Spinal cord (tissue), 9 donors: ENCODE measurements at regions not wholly inside any gene's neighbourhood (a gene's known extent, or its start where the extent isn't known, plus 50 kb on each side); places are given as distances from the start of the nearest gene placed in this dataset.

Source experiments
- DNase-seq, 6 donors: peaks; one replicate each; pipeline versions ENCODE4 v3.0.0 to v3.0.0-alpha.2; 2013 to 2015; ENCODE audit warnings: low spot score in 6 of 6, low read depth in 4 of 6
- H3K27ac ChIP-seq: one replicate; pipeline ENCODE4 v1.5.1; 2013; ENCODE audit warnings: low read depth, low read length, control low read depth
- H3K27me3 ChIP-seq: one replicate; pipeline ENCODE4 v1.6.1; 2013; ENCODE audit warnings: low read length; ENCODE audit not compliant: control insufficient read depth, insufficient read depth
- H3K36me3 ChIP-seq: one replicate; pipeline ENCODE4 v1.6.1; 2013; ENCODE audit warnings: low read length; ENCODE audit not compliant: control insufficient read depth, insufficient read depth
- H3K4me1 ChIP-seq: one replicate; pipeline ENCODE4 v1.6.1; 2013; ENCODE audit warnings: low read length; ENCODE audit not compliant: control insufficient read depth, insufficient read depth
- H3K4me3 ChIP-seq: one replicate; pipeline ENCODE4 v1.5.1; 2013; ENCODE audit warnings: low read depth, low read length, control low read depth
- H3K9me3 ChIP-seq: one replicate; pipeline ENCODE4 v1.6.1; 2013; ENCODE audit warnings: low read length; ENCODE audit not compliant: control insufficient read depth, insufficient read depth
- WGBS: methylation state at CpG from one replicate; pipeline ENCODE4 v1.1.5; 2013; ENCODE audit warnings: missing lambda C conversion rate; ENCODE audit not compliant: insufficient coverage; 5-methylcytosine and 5-hydroxymethylcytosine counted together
- donor health status: healthy.

DNA sequence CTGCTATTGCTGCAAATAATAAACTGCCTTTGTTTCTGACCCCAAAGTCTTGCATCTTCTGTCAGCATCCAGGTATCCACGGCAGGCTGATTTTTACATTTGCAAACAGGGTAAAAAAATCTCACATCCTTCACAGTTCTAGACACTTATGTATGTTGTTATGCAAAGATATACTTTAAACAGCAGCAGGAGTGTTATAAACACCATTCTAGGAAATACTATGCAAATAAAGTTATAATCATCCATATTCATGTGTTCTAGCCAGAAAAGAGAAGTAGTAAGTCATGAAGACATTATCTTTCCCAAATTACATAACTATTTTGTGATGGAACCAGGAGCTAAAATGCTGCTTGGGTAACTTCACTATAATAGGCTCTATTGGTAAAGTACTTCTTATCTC is 534.2 kb downstream of the LTN1 start:
- Histone ChIP-seq H3K9me3 (no peaks in the 10 kb centered on the region), H3K27ac (no peak overlapping the region), H3K4me1 (no peaks in the 10 kb centered on the region), H3K36me3 (no peaks in the 10 kb centered on the region), H3K4me3 (no peak overlapping the region), H3K27me3 (no peaks in the 10 kb centered on the region)
- no peak for DNase-seq
- no CpG with 5 or more reads among the region's 1 CpG for WGBS

DNA sequence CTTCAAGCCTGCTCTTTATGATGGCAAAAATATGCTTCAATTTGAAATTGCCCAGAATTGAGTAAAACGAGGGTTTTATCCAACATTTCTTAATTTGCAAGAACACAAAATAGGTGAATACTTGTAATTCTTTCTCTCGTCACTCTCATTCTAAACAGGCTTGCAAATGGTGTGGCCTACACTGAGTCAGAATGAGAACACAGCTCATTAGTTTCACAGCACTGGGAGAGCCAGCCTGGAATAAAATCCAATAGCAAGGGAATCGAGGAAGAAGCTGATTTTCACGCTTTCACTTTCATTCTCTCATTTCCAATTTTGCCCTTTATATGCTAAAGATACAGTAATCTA is 537.5 kb downstream of the LTN1 start:
- Histone ChIP-seq H3K36me3 (no peaks in the 10 kb centered on the region), H3K4me3 (no peak overlapping the region), H3K4me1 (no peaks in the 10 kb centered on the region), H3K9me3 (no peaks in the 10 kb centered on the region), H3K27me3 (no peaks in the 10 kb centered on the region), H3K27ac (no peak overlapping the region)
- peak in 2 of 6 donors; percentile 47 to 59 for DNase-seq
- WGBS, result 53% methylated on average over 2 of the region's 4 CpGs

GRCh38 chr21:28454564-28455252 is 538.0 kb downstream of the LTN1 start:
- Histone ChIP-seq H3K36me3 (no peaks in the 10 kb centered on the region), H3K9me3 (no peaks in the 10 kb centered on the region), H3K27ac (no peak overlapping the region), H3K4me3 (no peak overlapping the region), H3K4me1 (no peaks in the 10 kb centered on the region), H3K27me3 (no peaks in the 10 kb centered on the region)
- WGBS, result no CpG with 5 or more reads among the region's 2 CpGs
- DNase-seq, result peak in 2 of 6 donors; percentile 36 to 73

GRCh38 chr21:28447462-28447861 is 545.2 kb downstream of the LTN1 start:
- H3K36me3 ChIP-seq, result no peaks in the 10 kb centered on the region

GRCh38 chr21:28445141-28445830 is 547.4 kb downstream of the LTN1 start:
- no peak overlapping the region for H3K27ac ChIP-seq
- H3K4me1 ChIP-seq, result no peaks in the 10 kb centered on the region
- H3K9me3 ChIP-seq, result no peaks in the 10 kb centered on the region
- no peak overlapping the region for H3K4me3 ChIP-seq
- no peaks in the 10 kb centered on the region for H3K36me3 ChIP-seq
- no peaks in the 10 kb centered on the region for H3K27me3 ChIP-seq
- WGBS, result 89% methylated on average over 1 of the region's 3 CpGs
- no peak for DNase-seq

More at GRCh38 chr21:28447462-28447861, 545.2 kb downstream of the LTN1 start:
- Histone ChIP-seq H3K9me3 (no peaks in the 10 kb centered on the region), H3K4me3 (no peak overlapping the region), H3K27me3 (no peaks in the 10 kb centered on the region), H3K4me1 (no peaks in the 10 kb centered on the region), H3K27ac (no peak overlapping the region)
- WGBS, result no CpG with 5 or more reads among the region's 1 CpG
- DNase-seq, result no peak

GRCh38 chr21:28444557-28444956 is 548.1 kb downstream of the LTN1 start:
- Histone ChIP-seq H3K27ac (no peak overlapping the region), H3K36me3 (no peaks in the 10 kb centered on the region)
- no peak for DNase-seq

DNA sequence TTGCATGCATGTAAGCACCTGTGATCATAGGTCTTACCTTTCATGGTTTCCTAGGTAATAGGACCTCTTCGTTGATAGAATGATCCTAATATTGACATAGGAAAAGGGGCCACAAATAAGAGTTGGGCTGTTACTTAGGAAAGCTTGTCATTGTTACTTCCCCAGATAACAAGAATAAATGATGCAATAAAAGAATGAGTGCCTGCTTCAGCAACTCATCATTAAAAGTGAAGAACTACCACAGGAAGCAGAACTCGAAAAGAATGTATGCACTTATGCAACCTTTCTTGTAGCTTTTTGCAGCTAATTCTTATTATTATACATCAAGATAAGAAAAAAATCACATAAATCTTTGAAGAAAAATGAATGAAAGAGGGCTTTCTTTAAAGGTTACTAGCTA is 548.6 kb downstream of the LTN1 start:
- H3K4me1 ChIP-seq, result no peaks in the 10 kb centered on the region
- H3K4me3 ChIP-seq, result no peak overlapping the region
- no CpG with 5 or more reads among the region's 2 CpGs for WGBS
- no peaks in the 10 kb centered on the region for H3K9me3 ChIP-seq
- DNase-seq, result no peak
- H3K27ac ChIP-seq, result no peak overlapping the region
- H3K36me3 ChIP-seq, result no peaks in the 10 kb centered on the region
- no peaks in the 10 kb centered on the region for H3K27me3 ChIP-seq

More at GRCh38 chr21:28444557-28444956, 548.1 kb downstream of the LTN1 start:
- Histone ChIP-seq H3K4me1 (no peaks in the 10 kb centered on the region), H3K9me3 (no peaks in the 10 kb centered on the region), H3K4me3 (no peak overlapping the region), H3K27me3 (no peaks in the 10 kb centered on the region)

DNA sequence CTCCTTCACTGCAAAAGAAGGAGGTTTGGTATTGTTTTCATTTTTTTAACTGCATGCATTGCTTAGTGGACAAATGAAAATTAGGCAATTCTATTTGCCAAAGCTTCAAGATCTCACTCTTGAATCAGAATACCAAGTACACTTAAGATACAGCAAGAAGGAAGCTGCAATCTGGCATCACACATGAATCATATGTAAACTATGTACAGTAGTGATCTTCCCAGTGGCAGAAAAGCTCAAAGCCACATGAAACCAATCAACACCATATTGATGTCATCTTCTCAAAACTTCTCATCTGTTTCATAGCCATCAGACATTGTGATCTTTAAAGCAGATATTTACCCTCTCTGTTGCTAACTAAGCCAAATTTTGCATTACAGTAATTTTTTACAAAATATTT is 550.1 kb downstream of the LTN1 start:
- DNase-seq, result no peak
- Histone ChIP-seq H3K27ac (no peak overlapping the region), H3K27me3 (no peaks in the 10 kb centered on the region), H3K4me3 (no peak overlapping the region), H3K4me1 (no peaks in the 10 kb centered on the region), H3K9me3 (no peaks in the 10 kb centered on the region), H3K36me3 (no peaks in the 10 kb centered on the region)

- Histone ChIP-seq H3K27ac (no peak overlapping the region), H3K36me3 (no peaks in the 10 kb centered on the region), H3K27me3 (no peaks in the 10 kb centered on the region), H3K4me3 (no peak overlapping the region), H3K9me3 (no peaks in the 10 kb centered on the region), H3K4me1 (no peaks in the 10 kb centered on the region)
- WGBS, result no CpG with 5 or more reads among the region's 4 CpGs
- no peak for DNase-seq
Observed at GRCh38 chr21:28442085-28442484, 550.6 kb downstream of the LTN1 start.

DNA sequence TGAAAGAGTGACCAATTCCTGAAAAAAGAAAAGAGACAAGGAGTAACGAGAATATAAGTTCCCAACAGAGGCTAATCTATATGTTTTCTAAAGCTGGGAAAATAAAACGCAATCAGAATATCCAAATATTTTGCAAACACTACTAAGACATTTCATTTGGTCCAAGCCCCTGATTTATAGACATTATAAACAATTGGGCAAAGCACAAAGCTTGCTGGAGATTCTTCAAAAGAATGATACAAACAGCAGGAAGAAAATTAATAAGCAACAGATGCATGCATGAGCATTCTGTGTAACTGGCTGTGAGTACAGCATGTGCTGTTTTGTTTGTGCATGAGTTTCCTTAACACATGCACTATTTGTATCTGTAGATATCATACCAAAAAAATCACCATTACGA is 552.9 kb downstream of the LTN1 start:
- Histone ChIP-seq H3K36me3 (no peaks in the 10 kb centered on the region), H3K27me3 (no peaks in the 10 kb centered on the region), H3K4me1 (no peaks in the 10 kb centered on the region), H3K4me3 (no peak overlapping the region), H3K27ac (no peak overlapping the region), H3K9me3 (no peaks in the 10 kb centered on the region)
- no CpG with 5 or more reads among the region's 3 CpGs for WGBS
- peak in 2 of 6 donors; percentile 26 to 48 for DNase-seq
